GM19351 (cell line): ENCODE measurements at regions not wholly inside any gene's neighbourhood (a gene's known extent, or its start where the extent isn't known, plus 50 kb on each side); places are given as distances from the start of the nearest gene placed in this dataset.

Experiments
- ATAC-seq: cut with Tn5 transposase; IDR thresholded peaks from one replicate; pipeline ENCODE4 v1.9.1; 2021; ENCODE audit warnings: mild to moderate bottlenecking, moderate library complexity; ENCODE audit not compliant: unreplicated experiment

- ATAC-seq, result no peak
Observed at GRCh38 chr9:99430301-99430700, 208.2 kb downstream of the SEC61B start.

- ATAC-seq, result no peak
Observed at GRCh38 chr9:99431103-99431502, 209.0 kb downstream of the SEC61B start.

DNA sequence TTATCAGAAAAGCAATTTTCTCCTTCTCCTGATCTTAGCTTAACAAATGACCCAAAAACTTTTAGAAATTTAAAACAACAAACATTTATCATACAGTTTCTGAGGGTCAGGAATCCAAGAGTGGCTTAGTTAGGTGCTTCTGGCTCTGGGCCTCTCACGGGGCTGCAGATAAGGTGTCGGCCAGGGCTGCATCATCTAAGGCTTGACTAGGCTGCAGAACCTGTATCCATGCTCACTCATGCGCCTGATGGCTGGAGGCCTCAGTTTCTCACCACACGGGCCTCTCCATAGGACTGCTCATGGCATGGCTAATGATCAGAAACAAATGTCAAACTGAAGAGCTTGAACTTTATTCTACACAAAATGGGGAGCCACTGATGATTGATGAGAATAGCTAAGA is 210.0 kb downstream of the SEC61B start:
- ATAC-seq, result no peak

DNA sequence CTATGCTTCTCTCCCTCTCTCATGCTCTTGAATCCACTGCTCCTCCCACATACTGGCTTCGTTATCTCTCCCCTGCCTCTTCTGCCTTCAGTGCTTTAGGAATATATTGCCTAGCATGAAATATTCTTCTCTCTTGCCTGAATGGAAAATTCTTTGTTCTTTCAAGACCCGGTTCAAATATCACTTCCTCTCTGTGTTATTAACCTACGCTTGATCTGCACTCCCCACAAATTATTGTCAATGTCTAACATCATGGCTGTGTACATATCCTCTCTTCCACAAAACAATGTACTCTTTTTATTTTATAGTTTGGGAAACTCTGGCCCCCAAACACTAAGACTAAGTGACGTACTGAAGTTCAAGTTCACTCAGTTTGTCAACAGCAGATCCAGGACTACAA is 211.0 kb downstream of the SEC61B start:
- no peak for ATAC-seq

DNA sequence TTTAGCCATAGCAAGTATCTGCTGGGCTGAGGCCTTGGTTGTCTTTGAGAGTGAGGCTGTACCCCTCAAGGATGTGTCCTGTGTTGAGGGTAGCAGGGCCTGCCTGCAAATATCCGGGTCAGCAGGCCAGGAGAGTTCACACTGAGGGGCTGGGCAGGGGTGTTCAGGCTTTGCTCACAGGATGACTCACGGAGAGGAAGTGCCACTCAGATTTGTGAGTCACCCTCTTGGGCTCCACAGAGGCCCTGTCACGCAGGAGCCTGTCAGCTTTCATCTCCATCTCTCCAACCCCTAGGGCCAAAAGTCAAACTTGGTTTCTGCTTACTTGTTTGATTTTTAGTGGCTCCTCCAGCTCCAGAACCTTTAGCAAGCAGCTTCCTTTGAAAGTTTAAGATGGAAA is 211.5 kb downstream of the SEC61B start:
- peak; percentile 99 for ATAC-seq

GRCh38 chr9:99436616-99437015 is 214.5 kb downstream of the SEC61B start:
- ATAC-seq, result no peak

DNA sequence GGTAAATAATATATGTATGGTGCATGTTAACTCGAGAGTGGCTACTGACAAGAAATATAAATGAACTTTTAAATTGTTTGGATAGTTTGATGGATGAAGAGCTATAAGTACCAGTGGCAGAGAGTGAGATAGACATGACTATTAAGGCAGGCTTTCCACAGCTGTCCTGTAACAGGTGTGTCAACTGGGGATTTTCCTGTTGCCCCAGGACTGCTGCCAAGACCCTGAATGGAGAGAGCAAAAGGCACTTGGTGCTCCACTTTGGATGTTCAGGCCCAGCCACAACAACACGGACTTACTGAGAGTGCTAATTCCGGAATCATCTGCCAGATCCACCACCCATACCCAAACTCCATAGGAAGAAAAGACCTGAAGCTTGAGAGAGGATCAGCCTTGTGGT is 215.1 kb downstream of the SEC61B start:
- ATAC-seq, result no peak

DNA sequence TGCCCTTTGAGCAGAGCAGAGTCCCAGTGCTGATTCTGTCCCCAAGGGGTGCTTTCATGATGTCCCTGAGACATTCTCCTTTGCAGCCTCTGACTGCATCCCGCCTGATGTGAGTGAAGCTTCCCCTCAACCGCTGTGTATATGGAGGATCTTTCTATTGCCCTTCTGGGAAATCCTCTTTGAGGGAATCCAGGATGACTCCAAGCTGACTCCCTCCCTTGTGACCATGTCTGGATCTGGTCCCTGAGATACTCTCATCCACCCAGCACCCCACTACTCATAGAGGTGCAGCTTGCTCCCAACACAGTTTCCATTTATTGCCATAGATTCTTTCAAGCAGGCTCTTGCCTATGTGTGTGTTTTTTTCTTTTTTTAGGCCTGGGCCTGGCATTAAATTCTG is 216.5 kb downstream of the SEC61B start:
- no peak for ATAC-seq

- ATAC-seq, result no peak
Observed at GRCh38 chr9:99441829-99442228, 219.7 kb downstream of the SEC61B start.

DNA sequence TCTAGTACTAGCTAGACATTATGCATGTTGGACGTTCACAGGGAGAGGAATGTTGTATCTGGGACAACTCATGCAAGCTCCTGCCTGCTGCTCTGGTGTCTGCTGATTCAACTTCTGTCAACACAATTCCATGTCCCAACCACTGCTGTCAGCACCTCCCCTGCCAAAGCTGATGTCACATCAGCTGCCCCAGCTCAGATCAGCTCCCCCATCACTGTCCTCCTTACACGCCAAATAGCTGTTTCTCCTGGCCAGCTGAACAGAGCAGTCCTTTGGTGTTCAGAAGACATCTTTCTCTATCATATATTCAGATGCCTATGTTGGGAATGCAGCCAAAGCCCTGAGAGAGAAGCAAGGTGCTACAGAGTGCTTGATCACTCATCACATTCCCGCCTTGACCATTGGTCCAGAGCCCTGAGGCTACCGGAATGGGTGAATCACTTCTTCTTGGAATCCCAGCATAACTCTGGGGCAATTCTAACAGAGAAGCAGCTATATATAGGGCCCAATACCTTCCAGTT is 223.3 kb downstream of the SEC61B start:
- ATAC-seq, result no peak

GRCh38 chr9:99445920-99446319 is 223.8 kb downstream of the SEC61B start:
- ATAC-seq, result no peak

DNA sequence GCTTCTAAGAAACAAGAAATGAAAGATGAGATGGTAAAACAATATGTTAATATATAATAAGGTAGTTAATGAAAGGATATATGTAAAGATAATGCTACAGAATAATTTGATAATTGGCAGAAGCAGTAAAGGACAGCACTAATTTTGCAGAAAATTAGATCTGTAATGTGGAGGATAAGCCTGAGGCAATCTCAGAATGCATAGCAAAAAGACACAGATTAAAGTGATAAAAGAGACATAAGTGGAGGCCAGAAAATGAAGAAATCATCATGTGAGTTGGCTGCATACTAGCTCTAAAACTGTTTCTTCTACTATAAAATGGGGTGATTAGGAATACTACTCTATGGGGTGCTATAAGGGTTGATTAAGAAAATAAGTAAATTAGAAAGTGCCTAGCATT is 225.9 kb downstream of the SEC61B start:
- no peak for ATAC-seq

- ATAC-seq, result no peak
Observed at GRCh38 chr9:99449726-99450125, 227.6 kb downstream of the SEC61B start.

DNA sequence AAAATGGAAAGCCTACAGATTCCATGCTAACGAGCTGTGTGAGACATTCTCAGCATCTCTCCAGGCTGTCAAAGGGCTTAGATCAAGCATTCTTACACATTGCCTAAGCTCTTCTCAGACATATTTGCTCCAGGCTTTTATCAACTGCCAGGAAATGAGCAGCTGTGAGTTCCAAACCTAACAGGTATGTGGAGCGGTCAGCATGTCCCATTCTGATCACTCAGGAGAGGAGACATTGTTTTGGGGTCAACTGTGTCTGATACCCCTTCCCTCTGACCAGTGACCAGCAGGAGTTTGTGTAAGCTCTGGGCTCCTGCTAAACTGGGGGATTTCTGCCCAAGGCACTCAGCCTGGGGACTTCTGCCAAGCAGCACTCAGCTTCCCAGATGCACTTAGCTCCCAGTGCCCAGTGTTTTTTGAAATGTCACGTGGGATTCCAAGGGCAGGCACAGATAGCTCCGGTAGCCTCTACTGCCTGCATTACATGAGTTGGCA is 229.1 kb downstream of the SEC61B start:
- no peak for ATAC-seq

GRCh38 chr9:99457406-99457805 is 235.3 kb downstream of the SEC61B start:
- ATAC-seq, result no peak

DNA sequence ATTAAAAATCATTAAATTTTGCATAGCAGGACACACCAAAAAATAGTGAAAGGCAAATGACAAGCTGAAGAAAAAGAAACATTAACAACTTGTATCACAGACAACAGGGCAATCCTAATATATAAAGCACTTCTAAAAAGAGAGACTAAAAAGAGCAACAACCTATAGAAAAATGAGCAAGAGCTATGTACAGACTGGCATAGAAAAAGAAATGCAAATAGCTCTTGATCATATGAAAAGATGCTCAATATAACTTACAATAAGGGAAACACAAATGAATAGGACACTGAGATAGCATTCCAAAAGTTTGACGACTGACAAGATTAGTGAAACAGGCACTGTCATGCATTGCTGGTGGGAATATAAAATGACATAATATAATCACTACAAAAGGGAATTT is 235.9 kb downstream of the SEC61B start:
- no peak for ATAC-seq

DNA sequence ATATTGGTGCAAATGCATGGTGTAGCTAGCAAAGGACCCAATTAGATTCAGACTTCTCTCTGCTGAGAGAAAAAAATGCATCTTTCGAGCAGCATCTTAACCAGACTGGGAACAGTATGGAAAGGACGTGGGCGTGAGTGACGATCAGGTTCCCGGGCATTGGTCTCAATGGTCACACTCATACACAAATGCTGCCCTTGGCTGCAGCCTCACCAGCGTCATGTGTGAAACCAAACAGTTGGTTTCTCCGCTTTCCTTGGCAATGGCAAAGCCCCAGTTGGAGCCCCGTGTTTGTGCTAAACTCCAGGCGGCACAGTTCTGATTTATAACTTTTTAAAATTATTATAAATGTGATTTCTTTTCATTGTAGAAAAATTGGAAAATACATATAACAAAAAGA is 237.8 kb downstream of the SEC61B start:
- ATAC-seq, result no peak

GRCh38 chr9:99463131-99463530 is 241.0 kb downstream of the SEC61B start:
- ATAC-seq, result no peak

GRCh38 chr9:99464568-99464967 is 242.5 kb downstream of the SEC61B start:
- no peak for ATAC-seq

DNA sequence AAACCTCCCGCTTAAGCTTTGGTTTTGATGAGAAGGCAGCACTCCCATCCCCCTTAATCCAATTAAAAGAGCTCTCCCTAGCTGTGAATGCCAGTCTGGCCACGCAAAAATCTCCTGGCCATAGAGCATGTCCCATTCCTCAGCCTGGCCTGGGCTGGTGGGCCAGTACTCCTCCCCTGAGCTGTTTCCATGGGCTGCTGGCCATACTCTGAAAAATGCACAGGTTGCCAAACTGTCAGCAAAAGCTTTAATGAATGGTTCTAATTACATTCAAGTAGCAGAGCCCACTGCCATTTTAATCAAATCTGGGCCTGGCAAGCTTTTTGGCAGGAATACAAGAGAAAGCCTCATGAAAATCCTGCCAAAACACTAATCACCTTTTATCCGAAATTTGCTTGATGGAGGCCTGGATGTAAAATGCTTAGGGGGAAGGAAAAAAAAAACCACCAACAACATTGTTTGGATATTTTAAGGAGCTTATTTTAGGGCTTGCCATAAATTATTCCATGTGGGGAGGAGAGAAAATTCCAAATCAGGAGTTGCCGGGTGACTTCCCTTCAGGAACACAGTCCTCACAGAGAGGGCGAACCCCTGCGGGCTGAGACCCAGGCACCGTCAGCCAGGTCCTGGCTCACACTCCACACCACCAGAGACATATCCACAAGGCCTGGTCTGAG is 243.3 kb downstream of the SEC61B start:
- no peak for ATAC-seq

- no peak for ATAC-seq
Observed at GRCh38 chr9:99466104-99466503, 244.0 kb downstream of the SEC61B start.

- no peak for ATAC-seq
Observed at GRCh38 chr9:99466781-99467180, 244.7 kb downstream of the SEC61B start.

GRCh38 chr9:99471033-99471432 is 249.0 kb downstream of the SEC61B start:
- no peak for ATAC-seq
